SU-DHL-6 (cell line): ENCODE measurements at regions not wholly inside any gene's neighbourhood (a gene's known extent, or its start where the extent isn't known, plus 50 kb on each side); places are given as distances from the start of the nearest gene placed in this dataset.

Experiments used
- EZH2phosphoT487 ChIP-seq: fragments of 200-600 bp; sonication (generic), shearing (Covaris generic); conservative IDR thresholded peaks from 2 replicates; pipeline ENCODE4 v1.6.1; 2018; ENCODE audit warnings: mild to moderate bottlenecking, antibody characterized with exemption, low read length, moderate library complexity, mixed read lengths
- TF ChIP-seq, protein P1 (sequence below): fragments of 200-600 bp; sonication (generic); IDR thresholded peaks from one replicate; pipeline ENCODE4 v1.5.1; 2017; ENCODE audit warnings: antibody characterized with exemption, mild to moderate bottlenecking, low read length, moderate library complexity; ENCODE audit not compliant: insufficient read depth, poor library complexity, severe bottlenecking

DNA sequence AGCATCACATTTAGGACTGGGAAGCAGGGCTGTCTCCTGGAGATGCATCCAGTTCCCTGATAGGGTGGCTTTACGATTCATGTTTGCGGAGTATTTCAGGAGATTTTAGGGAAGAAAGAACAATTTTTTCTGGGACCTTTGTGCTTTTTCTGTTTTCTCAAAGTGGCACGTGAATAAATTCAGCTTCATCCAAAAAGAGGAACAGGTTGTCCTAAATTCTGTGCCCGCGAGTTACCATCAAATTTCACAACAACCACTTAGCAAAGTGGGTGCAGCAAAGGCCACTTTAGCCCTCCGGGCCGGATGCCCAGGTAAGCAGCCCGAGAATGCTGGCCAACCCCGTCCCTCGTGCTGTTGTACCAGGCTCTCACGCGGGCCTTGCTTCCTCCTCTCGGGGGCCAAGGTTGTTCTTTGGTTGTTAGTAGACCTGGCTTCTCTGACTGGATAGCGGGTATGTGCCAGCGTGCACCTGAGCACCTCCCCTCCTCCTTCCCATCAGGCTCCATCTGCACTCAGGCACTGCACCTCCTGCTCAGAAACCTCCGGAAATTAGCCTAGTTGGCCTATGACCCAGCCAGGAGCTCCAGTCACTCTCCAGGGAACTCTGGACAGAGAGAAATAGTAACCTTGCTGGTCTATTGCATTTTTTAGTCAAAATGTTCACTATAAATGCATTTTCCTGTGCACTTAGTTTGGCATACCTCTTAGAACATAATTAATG, 83.0 kb downstream of the CMPK2 start:
- TF ChIP-seq, protein P1, sequence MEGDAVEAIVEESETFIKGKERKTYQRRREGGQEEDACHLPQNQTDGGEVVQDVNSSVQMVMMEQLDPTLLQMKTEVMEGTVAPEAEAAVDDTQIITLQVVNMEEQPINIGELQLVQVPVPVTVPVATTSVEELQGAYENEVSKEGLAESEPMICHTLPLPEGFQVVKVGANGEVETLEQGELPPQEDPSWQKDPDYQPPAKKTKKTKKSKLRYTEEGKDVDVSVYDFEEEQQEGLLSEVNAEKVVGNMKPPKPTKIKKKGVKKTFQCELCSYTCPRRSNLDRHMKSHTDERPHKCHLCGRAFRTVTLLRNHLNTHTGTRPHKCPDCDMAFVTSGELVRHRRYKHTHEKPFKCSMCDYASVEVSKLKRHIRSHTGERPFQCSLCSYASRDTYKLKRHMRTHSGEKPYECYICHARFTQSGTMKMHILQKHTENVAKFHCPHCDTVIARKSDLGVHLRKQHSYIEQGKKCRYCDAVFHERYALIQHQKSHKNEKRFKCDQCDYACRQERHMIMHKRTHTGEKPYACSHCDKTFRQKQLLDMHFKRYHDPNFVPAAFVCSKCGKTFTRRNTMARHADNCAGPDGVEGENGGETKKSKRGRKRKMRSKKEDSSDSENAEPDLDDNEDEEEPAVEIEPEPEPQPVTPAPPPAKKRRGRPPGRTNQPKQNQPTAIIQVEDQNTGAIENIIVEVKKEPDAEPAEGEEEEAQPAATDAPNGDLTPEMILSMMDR = no peak
- no peak for TF ChIP-seq EZH2phosphoT487
